Loucy (cell line): ENCODE measurements at regions not wholly inside any gene's neighbourhood (a gene's known extent, or its start where the extent isn't known, plus 50 kb on each side); places are given as distances from the start of the nearest gene placed in this dataset.
A peak's percentile ranks its signal among the peaks of the same experiment; 100 is the strongest.

Experiments used
- H2AFZ ChIP-seq: fragments of 200-600 bp; sonication (generic); 2 replicates; pipeline ENCODE4 v1.6.0; 2016; ENCODE audit warnings: antibody characterized with exemption, mild to moderate bottlenecking, low read length, moderate library complexity
- H3F3A ChIP-seq: fragments of 200-600 bp; 2 replicates; pipeline ENCODE4 v1.6.0; 2016; ENCODE audit warnings: antibody characterized with exemption, low read depth, mild to moderate bottlenecking
- H3K27me3 ChIP-seq: fragments of 200-600 bp; sonication (generic); 2 replicates; pipeline ENCODE4 v1.6.1; 2014; ENCODE audit warnings: low read length, mild to moderate bottlenecking; ENCODE audit not compliant: insufficient read depth, poor library complexity, severe bottlenecking
- H3K36me3 ChIP-seq: fragments of 200-600 bp; sonication (generic); 2 replicates; pipeline ENCODE4 v1.6.1; 2016; ENCODE audit warnings: low read length; ENCODE audit not compliant: insufficient read depth
- H3K4me1 ChIP-seq: fragments of 200-600 bp; sonication (generic); 2 replicates; pipeline ENCODE4 v1.5.1; 2014; ENCODE audit warnings: low read length, mild to moderate bottlenecking; ENCODE audit not compliant: insufficient read depth, poor library complexity, severe bottlenecking
- H3K4me2 ChIP-seq: fragments of 200-600 bp; sonication (generic); 2 replicates; pipeline ENCODE4 v1.6.0; 2014; ENCODE audit warnings: antibody characterized with exemption, low read length, low read depth, mild to moderate bottlenecking; ENCODE audit not compliant: poor library complexity, severe bottlenecking
- H3K4me3 ChIP-seq: fragments of 200-600 bp; sonication (generic); 2 replicates; pipeline ENCODE4 v1.5.1; 2014; ENCODE audit warnings: low read length, mild to moderate bottlenecking, mixed read lengths; ENCODE audit not compliant: poor library complexity, severe bottlenecking
- H3K79me2 ChIP-seq: fragments of 200-600 bp; sonication (generic); 2 replicates; pipeline ENCODE4 v1.6.1; 2014; ENCODE audit warnings: low read length; ENCODE audit not compliant: insufficient read depth
- H3K9ac ChIP-seq: fragments of 200-600 bp; sonication (generic); 2 replicates; pipeline ENCODE4 v1.6.0; 2014; ENCODE audit warnings: mild to moderate bottlenecking, low read depth, low read length, moderate library complexity; ENCODE audit not compliant: poor library complexity, severe bottlenecking
- H3K9me2 ChIP-seq: fragments of 200-600 bp; sonication (generic); replicated peaks from 2 replicates; pipeline ENCODE4 v1.6.1; 2016; ENCODE audit warnings: low read depth, low read length, mixed read lengths
- H3K9me3 ChIP-seq: fragments of 200-600 bp; sonication (generic); 2 replicates; pipeline ENCODE4 v1.6.1; 2014; ENCODE audit warnings: mild to moderate bottlenecking, antibody characterized with exemption, low read length, low read depth; ENCODE audit not compliant: insufficient read depth
- H4K20me1 ChIP-seq: fragments of 200-600 bp; sonication (generic); 2 replicates; pipeline ENCODE4 v1.6.0; 2014; ENCODE audit warnings: antibody characterized with exemption, low read length, mild to moderate bottlenecking; ENCODE audit not compliant: insufficient read depth, poor library complexity, severe bottlenecking
- CTCF ChIP-seq: fragments of 200-600 bp; sonication (generic); conservative IDR thresholded peaks from 2 replicates; pipeline ENCODE4 v1.5.1; 2014; ENCODE audit warnings: mild to moderate bottlenecking, antibody characterized with exemption, low read length
- EZH2phosphoT487 ChIP-seq: fragments of 200-600 bp; IDR thresholded peaks from 2 replicates; pipeline ENCODE4 v1.6.1; 2018; ENCODE audit warnings: antibody characterized with exemption, mild to moderate bottlenecking, moderate library complexity, borderline replicate concordance

GRCh38 chr22:23398701-23399366, 181.3 kb downstream of the IGLL1 start:
- Histone ChIP-seq H3K9me2 (no peaks in the 10 kb centered on the region), H4K20me1 (no peaks in the 10 kb centered on the region), H3K4me1 (peaks cover 35% of the 10 kb centered on the region), H3K4me3 (no peak overlapping the region), H3K9ac (no peak overlapping the region), H3K27me3 (no peaks in the 10 kb centered on the region), H3K9me3 (no peaks in the 10 kb centered on the region), H3K36me3 (no peaks in the 10 kb centered on the region), H3K4me2 (peak overlapping the region; percentile 43), H2AFZ (no peak overlapping the region), H3K79me2 (no peaks in the 10 kb centered on the region), H3F3A (no peaks in the 10 kb centered on the region)
- no peak for TF ChIP-seq EZH2phosphoT487
- no peak for TF ChIP-seq CTCF

- Histone ChIP-seq H3K4me1 (peaks cover 35% of the 10 kb centered on the region), H3K9me2 (no peaks in the 10 kb centered on the region), H3K9ac (no peak overlapping the region), H3K27me3 (no peaks in the 10 kb centered on the region), H3K9me3 (no peaks in the 10 kb centered on the region), H3K4me2 (no peak overlapping the region), H3K4me3 (no peak overlapping the region), H3K36me3 (no peaks in the 10 kb centered on the region), H4K20me1 (no peaks in the 10 kb centered on the region), H3F3A (no peaks in the 10 kb centered on the region), H3K79me2 (no peaks in the 10 kb centered on the region), H2AFZ (no peak overlapping the region)
- TF ChIP-seq CTCF (no peak), EZH2phosphoT487 (no peak)
Measured at GRCh38 chr22:23397613-23398567, 182.2 kb downstream of the IGLL1 start.

GRCh38 chr22:23397008-23397612, 183.0 kb downstream of the IGLL1 start:
- Histone ChIP-seq H3K9ac (no peak overlapping the region), H3K79me2 (no peaks in the 10 kb centered on the region), H3K4me2 (no peak overlapping the region), H3K4me3 (no peak overlapping the region), H2AFZ (no peak overlapping the region), H3K4me1 (peaks cover 35% of the 10 kb centered on the region), H3K9me2 (no peaks in the 10 kb centered on the region), H3K36me3 (no peaks in the 10 kb centered on the region), H3K9me3 (no peaks in the 10 kb centered on the region), H3K27me3 (no peaks in the 10 kb centered on the region), H4K20me1 (no peaks in the 10 kb centered on the region), H3F3A (no peaks in the 10 kb centered on the region)
- TF ChIP-seq EZH2phosphoT487 (no peak), CTCF (no peak)
